ENCODE measurements at regions not wholly inside any gene's neighbourhood (a gene's known extent, or its start where the extent isn't known, plus 50 kb on each side); places are given as distances from the start of the nearest gene placed in this dataset.
A peak's percentile ranks its signal among the peaks of the same experiment; 100 is the strongest.

GRCh38 chr3:8204853-8205650 is 296.6 kb upstream of the LMCD1 start:
- peak in 1 of 2 experiments; percentile 10 for DNase-seq

- no peak for DNase-seq
These were observed 295.7 kb upstream of the LMCD1 start for GRCh38 chr3:8205881-8206280.

GRCh38 chr3:8206971-8207617 is 294.5 kb upstream of the LMCD1 start:
- no peak for DNase-seq

GRCh38 chr3:8210882-8211341 is 290.7 kb upstream of the LMCD1 start:
- no peak for DNase-seq

- no peak for DNase-seq
These were observed 288.8 kb upstream of the LMCD1 start for GRCh38 chr3:8212794-8213193.

- no peak for DNase-seq
These were observed 288.3 kb upstream of the LMCD1 start for GRCh38 chr3:8213286-8213685.

GRCh38 chr3:8215821-8216220 is 285.8 kb upstream of the LMCD1 start:
- no peak for DNase-seq

- DNase-seq: no peak
These were observed 283.2 kb upstream of the LMCD1 start for GRCh38 chr3:8218353-8218940.

- no peak for DNase-seq
These were observed 281.3 kb upstream of the LMCD1 start for GRCh38 chr3:8220291-8220690.

- no peak for DNase-seq
These were observed 277.9 kb upstream of the LMCD1 start for GRCh38 chr3:8223766-8224165.

GRCh38 chr3:8224941-8225340 is 276.7 kb upstream of the LMCD1 start:
- DNase-seq: no peak

- DNase-seq: no peak
These were observed 267.7 kb upstream of the LMCD1 start for GRCh38 chr3:8233938-8234337.

- DNase-seq: no peak
These were observed 265.4 kb upstream of the LMCD1 start for GRCh38 chr3:8236264-8236663.

- no peak for DNase-seq
These were observed 263.7 kb upstream of the LMCD1 start for GRCh38 chr3:8237893-8238292.

GRCh38 chr3:8238432-8238831 is 263.2 kb upstream of the LMCD1 start:
- no peak for DNase-seq

- no peak for DNase-seq
These were observed 262.5 kb upstream of the LMCD1 start for GRCh38 chr3:8239095-8239494.

- DNase-seq: peak in 1 of 2 experiments; percentile 41
These were observed 261.6 kb upstream of the LMCD1 start for GRCh38 chr3:8239718-8240695.

GRCh38 chr3:8246070-8246469 is 255.6 kb upstream of the LMCD1 start:
- no peak for DNase-seq

GRCh38 chr3:8253201-8253600 is 248.4 kb upstream of the LMCD1 start:
- no peak for DNase-seq

- DNase-seq: no peak
These were observed 247.1 kb upstream of the LMCD1 start for GRCh38 chr3:8254489-8254888.

- no peak for DNase-seq
These were observed 245.9 kb upstream of the LMCD1 start for GRCh38 chr3:8255725-8256124.

GRCh38 chr3:8256441-8257071 is 245.1 kb upstream of the LMCD1 start:
- no peak for DNase-seq
